ENCODE measurements at regions not wholly inside any gene's neighbourhood (a gene's known extent, or its start where the extent isn't known, plus 50 kb on each side); places are given as distances from the start of the nearest gene placed in this dataset.

GRCh38 chr2:237150186-237150585 is 64.5 kb downstream of the COPS8 start:
- no peak for DNase-seq (ENCODE audit: low read depth)

GRCh38 chr2:237150831-237151375 is 65.2 kb downstream of the COPS8 start:
- no peak for DNase-seq (ENCODE audit: low read depth)

GRCh38 chr2:237152361-237152760 is 66.7 kb downstream of the COPS8 start:
- no peak for DNase-seq (ENCODE audit: low read depth)

- DNase-seq (ENCODE audit: low read depth): no peak
Observed at GRCh38 chr2:237153181-237153580, 67.5 kb downstream of the COPS8 start.

GRCh38 chr2:237154082-237154638 is 68.5 kb downstream of the COPS8 start:
- DNase-seq (ENCODE audit: low read depth): peak; percentile 49

- no peak for DNase-seq (ENCODE audit: low read depth)
Observed at GRCh38 chr2:237154884-237155851, 69.5 kb downstream of the COPS8 start.

- peak; percentile 90 for DNase-seq (ENCODE audit: low read depth)
Observed at GRCh38 chr2:237156031-237156856, 70.6 kb downstream of the COPS8 start.

GRCh38 chr2:237156857-237157779 is 71.4 kb downstream of the COPS8 start:
- DNase-seq (ENCODE audit: low read depth): no peak

- DNase-seq (ENCODE audit: low read depth): no peak
Observed at GRCh38 chr2:237157780-237158102, 72.1 kb downstream of the COPS8 start.

GRCh38 chr2:237158194-237158593 is 72.5 kb downstream of the COPS8 start:
- DNase-seq (ENCODE audit: low read depth): no peak

- DNase-seq (ENCODE audit: low read depth): no peak
Observed at GRCh38 chr2:237159006-237159911, 73.6 kb downstream of the COPS8 start.

GRCh38 chr2:237160271-237160919 is 74.7 kb downstream of the COPS8 start:
- no peak for DNase-seq (ENCODE audit: low read depth)

- DNase-seq (ENCODE audit: low read depth): no peak
Observed at GRCh38 chr2:237161189-237161588, 75.5 kb downstream of the COPS8 start.

- no peak for DNase-seq (ENCODE audit: low read depth)
Observed at GRCh38 chr2:237162959-237163358, 77.3 kb downstream of the COPS8 start.

- DNase-seq (ENCODE audit: low read depth): no peak
Observed at GRCh38 chr2:237164474-237165042, 78.9 kb downstream of the COPS8 start.

- DNase-seq (ENCODE audit: low read depth): no peak
Observed at GRCh38 chr2:237165405-237166276, 80.0 kb downstream of the COPS8 start.

GRCh38 chr2:237167038-237167437 is 81.3 kb downstream of the COPS8 start:
- no peak for DNase-seq (ENCODE audit: low read depth)

- no peak for DNase-seq (ENCODE audit: low read depth)
Observed at GRCh38 chr2:237167934-237168333, 82.2 kb downstream of the COPS8 start.
